AG04449 (cell line): ENCODE measurements at regions not wholly inside any gene's neighbourhood (a gene's known extent, or its start where the extent isn't known, plus 50 kb on each side); places are given as distances from the start of the nearest gene placed in this dataset.

Experiments
- CTCF ChIA-PET: fragments of 350-600 bp; formaldehyde crosslinking; extraction: SDS; loops from one replicate; lab custom pipeline; 2021; ENCODE audit warnings: antibody characterized with exemption; lab: Yijun Ruan, JAX
- POLR2A ChIA-PET: fragments of 400-600, 350-600 bp; formaldehyde crosslinking; extraction: SDS; loops from one replicate; lab custom pipeline; 2020; ENCODE audit warnings: antibody characterized with exemption, inconsistent platforms; lab: Yijun Ruan, JAX
- DNase-seq: peaks from one replicate; pipeline ENCODE4 v3.0.0-alpha.2; 2010; ENCODE audit warnings: low read depth, low spot score
- H3K4me3 ChIP-seq: 2 replicates; pipeline ENCODE4 v1.5.1; 2011; ENCODE audit warnings: low read depth, mild to moderate bottlenecking, control low read depth, low read length
- CTCF ChIP-seq: IDR thresholded peaks from one replicate; pipeline ENCODE4 v1.5.1; 2011; ENCODE audit warnings: mild to moderate bottlenecking, moderate library complexity, low read length, control low read depth, inconsistent platforms; ENCODE audit not compliant: insufficient read depth; ENCODE audit errors: missing control alignments

- H3K4me3 ChIP-seq, result no peak overlapping the region
- no peak for TF ChIP-seq CTCF
- no peak for DNase-seq
- ChIA-PET POLR2A (no interaction called here), CTCF (no interaction called here)
Measured at GRCh38 chr10:1935912-1936311, 198.6 kb upstream of the ADARB2 start.

- POLR2A ChIA-PET, result no interaction called here
- H3K4me3 ChIP-seq, result no peak overlapping the region
- TF ChIP-seq CTCF, result no peak
- CTCF ChIA-PET, result no interaction called here
- DNase-seq, result no peak
Measured at GRCh38 chr10:1933215-1933614, 195.9 kb upstream of the ADARB2 start.

- CTCF ChIA-PET, result no interaction called here
- POLR2A ChIA-PET, result no interaction called here
- TF ChIP-seq CTCF, result no peak
- H3K4me3 ChIP-seq, result no peak overlapping the region
- no peak for DNase-seq
Measured at GRCh38 chr10:1932692-1933094, 195.4 kb upstream of the ADARB2 start.

- H3K4me3 ChIP-seq, result no peak overlapping the region
- no peak for TF ChIP-seq CTCF
- DNase-seq, result no peak
- ChIA-PET CTCF (no interaction called here), POLR2A (no interaction called here)
Measured at GRCh38 chr10:1928606-1929005, 191.3 kb upstream of the ADARB2 start.

- no peak for TF ChIP-seq CTCF
- CTCF ChIA-PET, result no interaction called here
- POLR2A ChIA-PET, result no interaction called here
- H3K4me3 ChIP-seq, result no peak overlapping the region
- DNase-seq, result no peak
Measured at GRCh38 chr10:1923998-1924397, 186.7 kb upstream of the ADARB2 start.

- TF ChIP-seq CTCF, result no peak
- ChIA-PET POLR2A (no interaction called here), CTCF (no interaction called here)
- DNase-seq, result no peak
- H3K4me3 ChIP-seq, result no peak overlapping the region
Measured at GRCh38 chr10:1923586-1923985, 186.3 kb upstream of the ADARB2 start.
